GM12878 (cell line): ENCODE measurements at regions not wholly inside any gene's neighbourhood (a gene's known extent, or its start where the extent isn't known, plus 50 kb on each side); places are given as distances from the start of the nearest gene placed in this dataset.

Experiments
- CEBPB ChIP-seq, 2 experiments: fragments of 150-350 bp in 1 of 2; IDR thresholded peaks; 2 replicates each; pipeline ENCODE4 v1.6.1; 2012 to 2014; ENCODE audit warnings: low read depth in 2 of 2, low read length in 2 of 2, borderline replicate concordance in 1 of 2, inconsistent platforms in 1 of 2
- EP300 ChIP-seq, 2 experiments: fragments of 150-350 bp in 1 of 2; IDR thresholded peaks; 2 replicates each; pipeline ENCODE4 v1.6.1; 2011 to 2012; ENCODE audit warnings: low read depth in 2 of 2, low read length in 2 of 2, borderline replicate concordance in 1 of 2, improper control_type of control experiment in 1 of 2, inconsistent platforms in 1 of 2; ENCODE audit not compliant: control insufficient read depth in 1 of 2
- RFX5 ChIP-seq: IDR thresholded peaks from 2 replicates; pipeline ENCODE4 v1.6.1; 2011; ENCODE audit warnings: low read depth, low read length, improper control_type of control experiment
- TARDBP ChIP-seq: IDR thresholded peaks from 2 replicates; pipeline ENCODE4 v1.6.1; 2016; ENCODE audit warnings: borderline replicate concordance
- TF ChIP-seq, protein P1 (sequence below), 3 experiments: IDR thresholded peaks in 2 of 3; conservative IDR thresholded peaks in 1 of 3; 2 replicates each; pipeline ENCODE4 v1.5.1; 2011; ENCODE audit warnings: low read depth in 3 of 3, low read length in 3 of 3, mild to moderate bottlenecking in 3 of 3, control low read depth in 2 of 3, moderate library complexity in 2 of 3, inconsistent platforms in 1 of 3, mixed read lengths in 1 of 3; ENCODE audit not compliant: control insufficient read depth in 2 of 3, insufficient read depth in 1 of 3; ENCODE audit errors: extremely low read depth in 1 of 3
- TF ChIP-seq, protein P2 (sequence below): fragments of 450-650 bp; IDR thresholded peaks from 2 replicates; pipeline ENCODE4 v1.6.1; 2017; ENCODE audit warnings: antibody characterized with exemption, mild to moderate bottlenecking, moderate library complexity

DNA sequence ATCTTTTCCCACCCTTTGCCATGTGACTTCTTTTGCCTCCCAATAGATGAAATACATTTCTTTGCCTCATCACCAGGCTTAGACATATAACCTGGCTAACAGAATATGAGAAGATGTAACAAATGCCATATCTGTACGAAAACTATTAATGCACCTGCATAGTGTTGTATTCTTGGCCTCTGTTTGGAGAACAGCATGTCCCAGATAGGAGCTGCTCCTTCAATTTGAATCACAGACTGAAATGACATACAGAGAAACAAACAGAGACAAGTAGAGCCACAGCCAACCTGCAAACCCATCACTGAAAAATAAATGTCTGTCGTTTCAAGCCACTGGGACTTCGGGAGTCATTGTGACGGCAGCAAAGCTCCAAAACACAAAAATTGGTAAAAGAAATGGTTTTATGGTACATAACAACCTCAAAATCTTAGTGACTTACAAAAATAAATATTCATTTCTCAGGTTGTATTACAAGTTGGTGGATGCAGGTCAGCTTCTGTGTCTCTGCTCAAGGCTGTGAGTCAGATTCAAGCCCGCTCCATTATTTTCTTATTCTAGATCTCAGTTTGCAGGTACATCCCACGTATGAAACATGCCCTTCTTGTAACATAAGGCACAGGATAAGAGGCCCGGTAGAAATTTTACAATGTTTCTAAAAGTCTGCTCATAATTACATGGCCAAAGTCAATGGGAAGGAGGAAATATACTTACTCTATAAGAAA lies 171.3 kb upstream of the SOX6 start:
- TF ChIP-seq, protein P1, sequence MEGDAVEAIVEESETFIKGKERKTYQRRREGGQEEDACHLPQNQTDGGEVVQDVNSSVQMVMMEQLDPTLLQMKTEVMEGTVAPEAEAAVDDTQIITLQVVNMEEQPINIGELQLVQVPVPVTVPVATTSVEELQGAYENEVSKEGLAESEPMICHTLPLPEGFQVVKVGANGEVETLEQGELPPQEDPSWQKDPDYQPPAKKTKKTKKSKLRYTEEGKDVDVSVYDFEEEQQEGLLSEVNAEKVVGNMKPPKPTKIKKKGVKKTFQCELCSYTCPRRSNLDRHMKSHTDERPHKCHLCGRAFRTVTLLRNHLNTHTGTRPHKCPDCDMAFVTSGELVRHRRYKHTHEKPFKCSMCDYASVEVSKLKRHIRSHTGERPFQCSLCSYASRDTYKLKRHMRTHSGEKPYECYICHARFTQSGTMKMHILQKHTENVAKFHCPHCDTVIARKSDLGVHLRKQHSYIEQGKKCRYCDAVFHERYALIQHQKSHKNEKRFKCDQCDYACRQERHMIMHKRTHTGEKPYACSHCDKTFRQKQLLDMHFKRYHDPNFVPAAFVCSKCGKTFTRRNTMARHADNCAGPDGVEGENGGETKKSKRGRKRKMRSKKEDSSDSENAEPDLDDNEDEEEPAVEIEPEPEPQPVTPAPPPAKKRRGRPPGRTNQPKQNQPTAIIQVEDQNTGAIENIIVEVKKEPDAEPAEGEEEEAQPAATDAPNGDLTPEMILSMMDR (IDR thresholded peaks at IDR 0.05 in 2 of 3, conservative IDR thresholded peaks at IDR 0.05 in 1 of 3; ENCODE audit: control insufficient read depth in 2 of 3, extremely low read depth in 1 of 3, insufficient read depth in 1 of 3, low read depth in 3 of 3, low read length in 3 of 3), result no peak
- TF ChIP-seq CEBPB (IDR thresholded peaks at IDR 0.05; ENCODE audit: borderline replicate concordance in 1 of 2, low read depth in 2 of 2, low read length in 2 of 2), result no peak
- TF ChIP-seq, protein P2, sequence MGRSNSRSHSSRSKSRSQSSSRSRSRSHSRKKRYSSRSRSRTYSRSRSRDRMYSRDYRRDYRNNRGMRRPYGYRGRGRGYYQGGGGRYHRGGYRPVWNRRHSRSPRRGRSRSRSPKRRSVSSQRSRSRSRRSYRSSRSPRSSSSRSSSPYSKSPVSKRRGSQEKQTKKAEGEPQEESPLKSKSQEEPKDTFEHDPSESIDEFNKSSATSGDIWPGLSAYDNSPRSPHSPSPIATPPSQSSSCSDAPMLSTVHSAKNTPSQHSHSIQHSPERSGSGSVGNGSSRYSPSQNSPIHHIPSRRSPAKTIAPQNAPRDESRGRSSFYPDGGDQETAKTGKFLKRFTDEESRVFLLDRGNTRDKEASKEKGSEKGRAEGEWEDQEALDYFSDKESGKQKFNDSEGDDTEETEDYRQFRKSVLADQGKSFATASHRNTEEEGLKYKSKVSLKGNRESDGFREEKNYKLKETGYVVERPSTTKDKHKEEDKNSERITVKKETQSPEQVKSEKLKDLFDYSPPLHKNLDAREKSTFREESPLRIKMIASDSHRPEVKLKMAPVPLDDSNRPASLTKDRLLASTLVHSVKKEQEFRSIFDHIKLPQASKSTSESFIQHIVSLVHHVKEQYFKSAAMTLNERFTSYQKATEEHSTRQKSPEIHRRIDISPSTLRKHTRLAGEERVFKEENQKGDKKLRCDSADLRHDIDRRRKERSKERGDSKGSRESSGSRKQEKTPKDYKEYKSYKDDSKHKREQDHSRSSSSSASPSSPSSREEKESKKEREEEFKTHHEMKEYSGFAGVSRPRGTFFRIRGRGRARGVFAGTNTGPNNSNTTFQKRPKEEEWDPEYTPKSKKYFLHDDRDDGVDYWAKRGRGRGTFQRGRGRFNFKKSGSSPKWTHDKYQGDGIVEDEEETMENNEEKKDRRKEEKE, result no peak
- TF ChIP-seq TARDBP, result no peak
- no peak for TF ChIP-seq RFX5
- no peak for TF ChIP-seq EP300 (IDR thresholded peaks at IDR 0.05; ENCODE audit: borderline replicate concordance in 1 of 2, control insufficient read depth in 1 of 2, low read depth in 2 of 2, low read length in 2 of 2)
